KG1 (cell line): ENCODE measurements at regions not wholly inside any gene's neighbourhood (a gene's known extent, or its start where the extent isn't known, plus 50 kb on each side); places are given as distances from the start of the nearest gene placed in this dataset.

ENCODE experiments used
- DNase-seq: peaks from one replicate; lab custom pipeline; 2025; lab: John Stamatoyannopoulos, UW

- DNase-seq, result no peak
Observed at GRCh38 chr4:27184508-27185155, 324.0 kb downstream of the STIM2 start.

- no peak for DNase-seq
Observed at GRCh38 chr4:27186710-27187109, 326.1 kb downstream of the STIM2 start.

- no peak for DNase-seq
Observed at GRCh38 chr4:27187786-27188185, 327.1 kb downstream of the STIM2 start.

GRCh38 chr4:27189683-27190082 is 329.0 kb downstream of the STIM2 start:
- no peak for DNase-seq

GRCh38 chr4:27191592-27191991 is 331.0 kb downstream of the STIM2 start:
- DNase-seq, result no peak

- no peak for DNase-seq
Observed at GRCh38 chr4:27194599-27195176, 334.0 kb downstream of the STIM2 start.

- no peak for DNase-seq
Observed at GRCh38 chr4:27198246-27198645, 337.6 kb downstream of the STIM2 start.

GRCh38 chr4:27198971-27199370 is 338.3 kb downstream of the STIM2 start:
- DNase-seq, result no peak

- no peak for DNase-seq
Observed at GRCh38 chr4:27206009-27206408, 345.4 kb downstream of the STIM2 start.

GRCh38 chr4:27210956-27211355 is 350.3 kb downstream of the STIM2 start:
- DNase-seq, result no peak

- DNase-seq, result no peak
Observed at GRCh38 chr4:27214010-27214409, 353.4 kb downstream of the STIM2 start.

GRCh38 chr4:27215220-27215826 is 354.7 kb downstream of the STIM2 start:
- DNase-seq, result no peak

- DNase-seq, result no peak
Observed at GRCh38 chr4:27217261-27217769, 356.7 kb downstream of the STIM2 start.

GRCh38 chr4:27218013-27218412 is 357.4 kb downstream of the STIM2 start:
- DNase-seq, result no peak

- no peak for DNase-seq
Observed at GRCh38 chr4:27223326-27223725, 362.7 kb downstream of the STIM2 start.

- no peak for DNase-seq
Observed at GRCh38 chr4:27233531-27233930, 372.9 kb downstream of the STIM2 start.

- no peak for DNase-seq
Observed at GRCh38 chr4:27234306-27234899, 373.8 kb downstream of the STIM2 start.

GRCh38 chr4:27239641-27240040 is 379.0 kb downstream of the STIM2 start:
- DNase-seq, result no peak

- no peak for DNase-seq
Observed at GRCh38 chr4:27242217-27242616, 381.6 kb downstream of the STIM2 start.

- no peak for DNase-seq
Observed at GRCh38 chr4:27245216-27245615, 384.6 kb downstream of the STIM2 start.

GRCh38 chr4:27248829-27249228 is 388.2 kb downstream of the STIM2 start:
- no peak for DNase-seq

GRCh38 chr4:27251771-27252170 is 391.1 kb downstream of the STIM2 start:
- DNase-seq, result no peak

GRCh38 chr4:27267339-27267969 is 406.8 kb downstream of the STIM2 start:
- DNase-seq, result no peak
